Trophoblast cell (in vitro differentiated cells and primary cell): ENCODE measurements at regions not wholly inside any gene's neighbourhood (a gene's known extent, or its start where the extent isn't known, plus 50 kb on each side); places are given as distances from the start of the nearest gene placed in this dataset.

Source experiments
- DNase-seq, 2 donors: peaks; one replicate each; pipeline ENCODE4 v3.0.0-alpha.2; 2016
- H2AFZ ChIP-seq: 2 replicates; pipeline ENCODE4 v1.6.1; 2013; ENCODE audit warnings: low read length, moderate library complexity, mild to moderate bottlenecking; ENCODE audit not compliant: insufficient read depth, poor library complexity
- H2AK5ac ChIP-seq: 2 replicates; pipeline ENCODE4 v1.6.1; 2013; ENCODE audit warnings: mild to moderate bottlenecking, low read length
- H2BK120ac ChIP-seq: 2 replicates; pipeline ENCODE4 v1.6.1; 2013; ENCODE audit warnings: low read length, mild to moderate bottlenecking, moderate library complexity; ENCODE audit not compliant: insufficient read depth, poor library complexity
- H2BK12ac ChIP-seq: 2 replicates; pipeline ENCODE4 v1.6.1; 2013; ENCODE audit warnings: mild to moderate bottlenecking, low read length, moderate library complexity
- H2BK5ac ChIP-seq: 2 replicates; pipeline ENCODE4 v1.6.1; 2013; ENCODE audit warnings: low read length, low read depth, moderate library complexity, mild to moderate bottlenecking; ENCODE audit not compliant: poor library complexity
- H3K14ac ChIP-seq: 2 replicates; pipeline ENCODE4 v1.6.1; 2013; ENCODE audit warnings: mild to moderate bottlenecking, low read length
- H3K18ac ChIP-seq: 2 replicates; pipeline ENCODE4 v1.6.1; 2013; ENCODE audit warnings: mild to moderate bottlenecking, low read length
- H3K23ac ChIP-seq: 2 replicates; pipeline ENCODE4 v1.6.1; 2013; ENCODE audit warnings: low read length
- H3K27ac ChIP-seq: 2 replicates; pipeline ENCODE4 v1.5.1; 2013; ENCODE audit warnings: low read depth, mild to moderate bottlenecking, inconsistent platforms, low read length, moderate library complexity
- H3K27me3 ChIP-seq: 2 replicates; pipeline ENCODE4 v1.6.1; 2013; ENCODE audit warnings: inconsistent platforms, mild to moderate bottlenecking, low read length, moderate library complexity; ENCODE audit not compliant: insufficient read depth
- H3K36me3 ChIP-seq, 2 experiments: 1 replicate in 1 of 2; 2 replicates in 1 of 2; pipeline ENCODE4 v1.6.1; 2013; ENCODE audit warnings: low read length in 2 of 2, mild to moderate bottlenecking in 2 of 2, moderate library complexity in 1 of 2; ENCODE audit not compliant: insufficient read depth in 2 of 2, control insufficient read depth in 1 of 2
- H3K4ac ChIP-seq: 2 replicates; pipeline ENCODE4 v1.6.1; 2013; ENCODE audit warnings: low read depth, mild to moderate bottlenecking, low read length, moderate library complexity
- H3K4me1 ChIP-seq, 2 experiments: 1 replicate in 1 of 2; 2 replicates in 1 of 2; pipeline ENCODE4 v1.6.1; 2013; ENCODE audit warnings: low read length in 2 of 2, mild to moderate bottlenecking in 2 of 2, moderate library complexity in 1 of 2; ENCODE audit not compliant: insufficient read depth in 2 of 2, control insufficient read depth in 1 of 2
- H3K4me2 ChIP-seq: 2 replicates; pipeline ENCODE4 v1.6.1; 2013; ENCODE audit warnings: inconsistent platforms, mild to moderate bottlenecking, low read length, moderate library complexity
- H3K4me3 ChIP-seq: 2 replicates; pipeline ENCODE4 v1.5.1; 2013; ENCODE audit warnings: mild to moderate bottlenecking, low read depth, low read length, inconsistent platforms
- H3K79me1 ChIP-seq: one replicate; pipeline ENCODE4 v1.6.1; 2013; ENCODE audit warnings: low read length
- H3K79me2 ChIP-seq: 2 replicates; pipeline ENCODE4 v1.6.1; 2013; ENCODE audit warnings: low read length, mild to moderate bottlenecking; ENCODE audit not compliant: control insufficient read depth, insufficient read depth, poor library complexity
- H3K9ac ChIP-seq: 2 replicates; pipeline ENCODE4 v1.6.1; 2013; ENCODE audit warnings: mild to moderate bottlenecking, low read length
- H3K9me3 ChIP-seq: 2 replicates; pipeline ENCODE4 v1.6.1; 2013; ENCODE audit warnings: low read depth, mild to moderate bottlenecking, control low read depth, inconsistent platforms, low read length; ENCODE audit not compliant: insufficient read depth
- H4K12ac ChIP-seq: 2 replicates; pipeline ENCODE4 v1.6.1; 2013; ENCODE audit warnings: low read depth, mild to moderate bottlenecking, low read length, moderate library complexity
- H4K8ac ChIP-seq: 2 replicates; pipeline ENCODE4 v1.6.1; 2013; ENCODE audit warnings: low read depth, mild to moderate bottlenecking, low read length, moderate library complexity
- H4K91ac ChIP-seq: one replicate; pipeline ENCODE4 v1.6.1; 2013; ENCODE audit warnings: low read depth, mild to moderate bottlenecking, low read length, moderate library complexity
- WGBS: extraction: QIAGEN DNeasy Blood & Tissue Kit; methylation state at CpG from one replicate; pipeline ENCODE4 v1.1.7; 2013; ENCODE audit warnings: missing lambda C conversion rate; ENCODE audit not compliant: insufficient read length, insufficient coverage; ENCODE audit errors: extremely low coverage; 5-methylcytosine and 5-hydroxymethylcytosine counted together

GRCh38 chr15:31957581-31957980 is 72.7 kb upstream of the CHRNA7 start:
- no peak overlapping the region for H2BK120ac ChIP-seq
- no peaks in the 10 kb centered on the region for H3K36me3 ChIP-seq
- H4K12ac ChIP-seq, result no peak overlapping the region
- no peak overlapping the region for H3K4me2 ChIP-seq
- no peak overlapping the region for H3K9ac ChIP-seq
- no peak overlapping the region for H2AK5ac ChIP-seq
- no peak overlapping the region for H4K91ac ChIP-seq
- H3K27me3 ChIP-seq, result no peaks in the 10 kb centered on the region
- peaks cover 4% of the 10 kb centered on the region for H3K9me3 ChIP-seq
- H3K27ac ChIP-seq, result no peak overlapping the region
- H3K14ac ChIP-seq, result no peak overlapping the region
- DNase-seq, result no peak
- H4K8ac ChIP-seq, result no peak overlapping the region
- H2BK5ac ChIP-seq, result no peak overlapping the region
- no peaks in the 10 kb centered on the region for H3K4me1 ChIP-seq
- H3K4me3 ChIP-seq, result no peak overlapping the region
- no peaks in the 10 kb centered on the region for H3K79me2 ChIP-seq
- H3K79me1 ChIP-seq, result no peaks in the 10 kb centered on the region
- no peak overlapping the region for H2AFZ ChIP-seq
- H3K4ac ChIP-seq, result no peak overlapping the region
- H2BK12ac ChIP-seq, result no peak overlapping the region
- H3K23ac ChIP-seq, result no peak overlapping the region
- no peak overlapping the region for H3K18ac ChIP-seq

- no peak overlapping the region for H4K12ac ChIP-seq
- H3K23ac ChIP-seq, result no peak overlapping the region
- no peaks in the 10 kb centered on the region for H3K79me2 ChIP-seq
- H3K9ac ChIP-seq, result no peak overlapping the region
- no peak overlapping the region for H3K4ac ChIP-seq
- no peak overlapping the region for H3K4me3 ChIP-seq
- no peak overlapping the region for H4K8ac ChIP-seq
- no peak overlapping the region for H2BK12ac ChIP-seq
- H3K79me1 ChIP-seq, result no peaks in the 10 kb centered on the region
- no peak overlapping the region for H2BK5ac ChIP-seq
- no peaks in the 10 kb centered on the region for H3K36me3 ChIP-seq
- H2AFZ ChIP-seq, result no peak overlapping the region
- H3K14ac ChIP-seq, result no peak overlapping the region
- no peak for DNase-seq
- no peak overlapping the region for H3K18ac ChIP-seq
- H3K27me3 ChIP-seq, result no peaks in the 10 kb centered on the region
- peaks cover 2% of the 10 kb centered on the region for H3K9me3 ChIP-seq
- H2AK5ac ChIP-seq, result no peak overlapping the region
- no peak overlapping the region for H3K27ac ChIP-seq
- H4K91ac ChIP-seq, result no peak overlapping the region
- no peak overlapping the region for H2BK120ac ChIP-seq
- H3K4me1 ChIP-seq, result no peaks in the 10 kb centered on the region
- no CpG with 5 or more reads among the region's 7 CpGs for WGBS
- no peak overlapping the region for H3K4me2 ChIP-seq
Observed at GRCh38 chr15:31964586-31965307, 65.6 kb upstream of the CHRNA7 start.

GRCh38 chr15:31970007-31970406 is 60.3 kb upstream of the CHRNA7 start:
- no CpG with 5 or more reads among the region's 4 CpGs for WGBS
- H3K36me3 ChIP-seq, result no peaks in the 10 kb centered on the region
- no peak overlapping the region for H3K18ac ChIP-seq
- H4K91ac ChIP-seq, result no peak overlapping the region
- H3K9me3 ChIP-seq, result no peaks in the 10 kb centered on the region
- H3K14ac ChIP-seq, result no peak overlapping the region
- no peak overlapping the region for H2BK5ac ChIP-seq
- H2AK5ac ChIP-seq, result no peak overlapping the region
- no peak overlapping the region for H3K9ac ChIP-seq
- no peak overlapping the region for H2BK12ac ChIP-seq
- H3K79me2 ChIP-seq, result no peaks in the 10 kb centered on the region
- no peaks in the 10 kb centered on the region for H3K79me1 ChIP-seq
- H2AFZ ChIP-seq, result no peak overlapping the region
- H4K12ac ChIP-seq, result no peak overlapping the region
- no peak overlapping the region for H3K4ac ChIP-seq
- no peak for DNase-seq
- no peaks in the 10 kb centered on the region for H3K27me3 ChIP-seq
- H2BK120ac ChIP-seq, result no peak overlapping the region
- H3K23ac ChIP-seq, result no peak overlapping the region
- no peak overlapping the region for H4K8ac ChIP-seq
- H3K4me3 ChIP-seq, result no peak overlapping the region
- no peaks in the 10 kb centered on the region for H3K4me1 ChIP-seq
- no peak overlapping the region for H3K27ac ChIP-seq
- no peak overlapping the region for H3K4me2 ChIP-seq

GRCh38 chr15:31973197-31973596 is 57.1 kb upstream of the CHRNA7 start:
- Histone ChIP-seq H2BK120ac (no peak overlapping the region), H3K4me1 (no peaks in the 10 kb centered on the region), H2BK5ac (no peak overlapping the region), H3K9me3 (no peaks in the 10 kb centered on the region), H3K27me3 (no peaks in the 10 kb centered on the region), H4K91ac (no peak overlapping the region), H2BK12ac (no peak overlapping the region), H4K12ac (no peak overlapping the region), H3K79me2 (no peaks in the 10 kb centered on the region), H2AK5ac (no peak overlapping the region), H3K18ac (no peak overlapping the region), H3K4me3 (no peak overlapping the region), H3K14ac (no peak overlapping the region), H3K79me1 (no peaks in the 10 kb centered on the region), H4K8ac (no peak overlapping the region), H3K4me2 (no peak overlapping the region), H3K4ac (no peak overlapping the region), H3K9ac (no peak overlapping the region), H3K36me3 (no peaks in the 10 kb centered on the region), H2AFZ (no peak overlapping the region), H3K27ac (no peak overlapping the region), H3K23ac (no peak overlapping the region)
- no peak for DNase-seq
- WGBS, result no CpG with 5 or more reads among the region's 10 CpGs
